ENCODE measurements at regions not wholly inside any gene's neighbourhood (a gene's known extent, or its start where the extent isn't known, plus 50 kb on each side); places are given as distances from the start of the nearest gene placed in this dataset.

DNA sequence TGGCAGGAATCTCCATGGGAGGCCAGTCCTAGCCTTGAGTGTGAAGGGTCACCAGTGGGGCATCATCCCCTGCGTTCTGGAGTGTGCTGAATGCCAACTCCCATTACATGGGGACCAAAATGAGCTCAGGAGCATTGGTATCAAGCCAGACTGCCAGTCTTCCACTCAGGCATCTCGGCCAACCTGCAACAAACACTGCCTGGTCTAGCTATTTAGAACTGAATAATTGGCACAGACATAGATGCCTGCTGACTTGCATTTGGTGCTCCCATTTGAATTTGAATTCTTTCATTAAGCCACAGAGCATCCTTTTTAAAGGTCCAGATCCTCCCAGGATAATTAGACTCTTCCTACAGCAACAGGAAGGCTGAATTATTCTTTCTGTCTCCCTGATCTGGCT, 116.6 kb upstream of the ABCA1 start:
- no peaks in the 10 kb centered on the region for H3K4me1 ChIP-seq
- H3K36me3 ChIP-seq: no peaks in the 10 kb centered on the region
- no peak overlapping the region for H3K4me3 ChIP-seq
- H3K9me3 ChIP-seq: no peaks in the 10 kb centered on the region
- H3K27me3 ChIP-seq: no peaks in the 10 kb centered on the region
- TF ChIP-seq Cebpa-rat (IDR thresholded peaks at IDR 0.05): no peak
- no peak overlapping the region for H3K9ac ChIP-seq
- no peak overlapping the region for H3K4me2 ChIP-seq
- no peaks in the 10 kb centered on the region for H4K20me1 ChIP-seq
- no peak overlapping the region for H3K27ac ChIP-seq

DNA sequence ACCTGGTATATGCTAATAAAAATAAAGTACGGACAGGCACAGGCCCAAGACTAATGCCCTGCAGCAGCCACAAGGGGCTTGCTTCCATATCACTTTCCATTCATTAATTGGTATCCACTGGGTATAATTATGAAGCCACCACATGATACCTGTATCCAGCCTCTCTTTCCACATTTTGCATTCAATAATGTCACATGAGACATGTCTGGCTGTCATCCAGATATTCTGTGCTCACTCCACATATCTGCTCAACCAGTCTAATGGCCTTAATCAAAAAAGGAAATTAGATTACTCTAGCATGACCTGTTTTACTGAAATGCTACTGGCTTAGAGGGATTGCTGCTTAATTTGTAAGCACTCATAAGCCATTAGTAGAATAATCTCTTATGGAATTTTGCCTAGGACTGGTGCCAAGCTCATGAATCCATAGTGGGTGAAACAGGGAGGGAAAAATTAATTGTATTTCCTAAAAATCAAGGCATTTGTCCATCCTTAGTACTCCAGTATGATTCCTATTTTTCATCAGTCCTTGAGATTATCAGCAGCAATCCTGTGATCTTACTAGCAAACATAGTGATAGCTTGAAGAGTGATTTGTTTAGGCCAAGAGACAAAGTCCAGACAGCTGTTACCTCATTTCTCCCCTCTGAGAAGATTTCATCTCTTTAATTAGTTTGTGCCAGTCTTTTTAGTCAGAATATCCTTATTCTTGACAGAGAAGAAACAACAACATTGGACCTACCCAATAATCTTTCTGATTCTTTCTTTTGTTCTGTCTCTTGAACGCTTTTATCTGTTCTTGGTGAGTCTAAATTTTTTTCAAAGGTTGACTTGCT, 119.2 kb upstream of the ABCA1 start:
- Histone ChIP-seq H3K9ac (no peak overlapping the region), H3K4me2 (no peak overlapping the region), H3K4me3 (no peak overlapping the region), H4K20me1 (no peaks in the 10 kb centered on the region), H3K36me3 (no peaks in the 10 kb centered on the region), H3K27me3 (no peaks in the 10 kb centered on the region), H3K27ac (no peak overlapping the region), H3K9me3 (no peaks in the 10 kb centered on the region), H3K4me1 (peaks cover 12% of the 10 kb centered on the region)
- no peak for TF ChIP-seq Cebpa-rat (IDR thresholded peaks at IDR 0.05)

DNA sequence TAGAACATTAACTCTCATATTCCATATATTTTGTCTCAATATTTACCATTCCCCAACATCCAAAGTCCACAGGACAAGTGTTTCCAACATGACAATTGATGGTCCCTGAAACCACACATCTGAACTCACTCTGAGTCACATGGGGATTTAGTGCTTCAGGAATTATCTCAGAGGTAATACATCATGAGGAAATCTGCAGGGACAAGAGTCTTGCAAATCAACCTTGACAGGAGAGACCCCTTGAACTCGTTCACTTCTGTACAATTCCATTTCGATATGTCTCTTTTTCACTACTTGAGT, 119.7 kb upstream of the ABCA1 start:
- H3K27ac ChIP-seq: no peak overlapping the region
- TF ChIP-seq Cebpa-rat (IDR thresholded peaks at IDR 0.05): no peak
- H3K4me3 ChIP-seq: no peak overlapping the region
- peaks cover 18% of the 10 kb centered on the region for H3K4me1 ChIP-seq
- no peak overlapping the region for H3K4me2 ChIP-seq
- H4K20me1 ChIP-seq: no peaks in the 10 kb centered on the region
- H3K27me3 ChIP-seq: no peaks in the 10 kb centered on the region
- H3K9ac ChIP-seq: no peak overlapping the region
- H3K36me3 ChIP-seq: no peaks in the 10 kb centered on the region
- H3K9me3 ChIP-seq: no peaks in the 10 kb centered on the region

DNA sequence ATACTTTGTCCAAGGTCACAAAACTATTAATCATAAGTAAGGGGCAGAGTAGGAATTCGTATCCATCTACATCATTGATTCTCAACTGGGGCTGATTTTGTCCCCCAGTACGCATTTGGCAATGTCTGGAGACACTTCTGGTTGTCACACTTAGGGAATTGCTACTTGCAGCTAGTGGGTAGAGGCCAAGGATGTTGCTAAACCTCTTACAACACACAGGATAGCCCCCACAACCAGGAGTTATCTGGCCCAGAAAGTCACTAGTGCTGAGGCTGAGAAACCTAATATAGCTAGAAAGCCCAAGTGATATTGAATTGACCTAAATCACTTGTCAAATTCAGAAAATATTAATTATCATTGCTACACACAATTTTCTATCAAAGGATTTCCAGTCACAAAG, 120.4 kb upstream of the ABCA1 start:
- no peaks in the 10 kb centered on the region for H3K36me3 ChIP-seq
- H3K27me3 ChIP-seq: no peaks in the 10 kb centered on the region
- no peak for TF ChIP-seq Cebpa-rat (IDR thresholded peaks at IDR 0.05)
- peaks cover 23% of the 10 kb centered on the region for H3K4me1 ChIP-seq
- no peak overlapping the region for H3K4me3 ChIP-seq
- no peak overlapping the region for H3K27ac ChIP-seq
- no peaks in the 10 kb centered on the region for H3K9me3 ChIP-seq
- H3K4me2 ChIP-seq: no peak overlapping the region
- no peaks in the 10 kb centered on the region for H4K20me1 ChIP-seq
- H3K9ac ChIP-seq: no peak overlapping the region

DNA sequence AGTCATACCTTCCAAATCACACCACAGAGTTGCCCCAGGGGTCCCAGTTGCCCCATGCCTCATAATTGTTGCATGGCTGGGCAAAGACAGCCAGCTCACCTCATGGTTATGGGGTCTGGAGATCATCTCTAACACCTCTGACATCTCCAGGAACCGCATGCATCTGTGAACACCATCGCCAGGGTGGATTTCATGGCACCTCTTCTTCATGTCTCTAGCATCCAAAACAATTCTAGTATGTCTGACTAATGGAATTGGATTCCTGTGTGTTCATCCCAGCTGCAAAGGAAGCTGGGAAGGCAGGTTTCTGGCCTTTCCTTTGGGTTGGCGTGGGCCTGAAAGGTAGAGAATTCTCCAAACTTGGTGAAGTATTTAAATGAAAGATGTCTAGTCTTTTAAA, 122.3 kb upstream of the ABCA1 start:
- no peak overlapping the region for H3K4me3 ChIP-seq
- H3K4me2 ChIP-seq: no peak overlapping the region
- peaks cover 23% of the 10 kb centered on the region for H3K4me1 ChIP-seq
- no peaks in the 10 kb centered on the region for H4K20me1 ChIP-seq
- H3K27me3 ChIP-seq: no peaks in the 10 kb centered on the region
- H3K9me3 ChIP-seq: 0 out of 2 replicates have a peak, but pooled peaks cover 4% of the 10 kb centered on the region
- H3K9ac ChIP-seq: no peak overlapping the region
- H3K36me3 ChIP-seq: no peaks in the 10 kb centered on the region
- TF ChIP-seq Cebpa-rat (IDR thresholded peaks at IDR 0.05): no peak
- no peak overlapping the region for H3K27ac ChIP-seq

DNA sequence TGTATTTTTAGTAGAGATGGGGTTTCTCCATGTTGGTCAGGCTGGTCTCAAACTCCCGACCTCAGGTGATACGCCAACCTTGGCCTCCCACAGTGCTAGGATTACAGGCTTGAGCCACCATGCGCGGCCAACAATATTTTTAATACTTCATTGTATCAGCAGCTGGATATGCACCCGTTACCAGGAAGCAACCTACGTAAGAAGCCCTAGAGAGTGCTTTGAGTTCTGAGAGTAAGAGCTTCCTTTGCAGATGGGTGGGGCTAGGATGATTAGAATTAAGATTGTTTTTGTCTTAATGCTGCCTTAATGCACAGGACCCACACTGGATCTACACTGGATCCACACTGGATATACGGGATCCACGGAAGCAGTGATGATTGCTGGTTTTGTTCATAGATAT, 123.9 kb upstream of the ABCA1 start:
- Histone ChIP-seq H3K4me3 (no peak overlapping the region), H3K9me3 (0 out of 2 replicates have a peak, but pooled peaks cover 4% of the 10 kb centered on the region), H3K27me3 (no peaks in the 10 kb centered on the region), H3K4me2 (peak overlapping the region; percentile 81), H4K20me1 (no peaks in the 10 kb centered on the region), H3K9ac (no peak overlapping the region), H3K36me3 (no peaks in the 10 kb centered on the region), H3K27ac (peak overlapping the region; percentile 56; the same call in 1 of the 2 replicates), H3K4me1 (peaks cover 23% of the 10 kb centered on the region)
- TF ChIP-seq Cebpa-rat (IDR thresholded peaks at IDR 0.05): no peak

DNA sequence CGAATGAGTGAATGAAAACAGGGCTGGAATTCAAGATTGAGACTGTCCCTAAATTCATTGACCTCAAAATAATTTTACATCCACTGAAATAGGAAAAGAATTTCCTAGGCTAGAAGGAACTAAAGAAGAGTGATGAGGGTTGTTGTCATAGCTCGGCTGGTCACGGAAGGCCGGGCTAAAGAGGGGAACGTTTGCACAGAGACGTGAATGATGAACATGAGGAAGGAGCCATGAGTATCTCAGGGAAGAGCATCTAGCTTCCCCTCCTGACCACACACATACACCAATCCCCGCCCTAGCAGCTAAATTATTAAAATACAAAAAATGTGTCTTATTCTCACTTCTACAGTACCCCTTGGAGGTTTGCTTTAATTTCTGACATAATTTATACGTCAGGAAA, 124.4 kb upstream of the ABCA1 start:
- peak overlapping the region; percentile 56; the same call in 1 of the 2 replicates for H3K27ac ChIP-seq
- no peak overlapping the region for H3K9ac ChIP-seq
- H3K36me3 ChIP-seq: no peaks in the 10 kb centered on the region
- H3K4me2 ChIP-seq: peak overlapping the region; percentile 81
- H3K9me3 ChIP-seq: 0 out of 2 replicates have a peak, but pooled peaks cover 4% of the 10 kb centered on the region
- no peak for TF ChIP-seq Cebpa-rat (IDR thresholded peaks at IDR 0.05)
- H4K20me1 ChIP-seq: no peaks in the 10 kb centered on the region
- no peak overlapping the region for H3K4me3 ChIP-seq
- H3K4me1 ChIP-seq: peaks cover 23% of the 10 kb centered on the region
- no peaks in the 10 kb centered on the region for H3K27me3 ChIP-seq

DNA sequence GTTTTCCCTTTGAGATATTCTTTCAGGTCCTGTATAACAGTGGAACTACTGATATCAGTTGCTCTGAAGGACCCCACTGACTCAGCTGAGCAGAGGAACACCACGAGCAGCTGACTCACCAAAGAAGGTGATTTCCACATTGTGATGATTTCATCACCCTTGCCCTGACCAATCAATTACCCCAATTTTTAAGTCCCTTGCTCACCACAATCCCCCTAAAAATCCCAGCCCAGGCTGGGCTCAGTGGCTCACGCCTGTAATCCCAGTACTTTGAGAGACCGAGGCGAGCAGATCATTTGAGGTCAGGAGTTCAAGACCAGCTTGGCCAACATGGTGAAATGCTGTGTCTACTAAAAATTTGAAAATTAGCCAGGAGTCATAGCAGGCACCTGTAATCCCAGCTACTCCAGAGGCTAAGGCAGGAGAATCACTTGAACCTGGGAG, 125.3 kb upstream of the ABCA1 start:
- H3K27ac ChIP-seq: 0 out of 2 replicates have a peak overlapping the region, but pooled peaks have one; percentile 56
- no peaks in the 10 kb centered on the region for H4K20me1 ChIP-seq
- TF ChIP-seq Cebpa-rat (IDR thresholded peaks at IDR 0.05): no peak
- H3K9ac ChIP-seq: no peak overlapping the region
- H3K4me2 ChIP-seq: no peak overlapping the region
- H3K27me3 ChIP-seq: no peaks in the 10 kb centered on the region
- H3K4me3 ChIP-seq: no peak overlapping the region
- 0 out of 2 replicates have a peak, but pooled peaks cover 4% of the 10 kb centered on the region for H3K9me3 ChIP-seq
- H3K36me3 ChIP-seq: no peaks in the 10 kb centered on the region
- H3K4me1 ChIP-seq: peaks cover 23% of the 10 kb centered on the region

DNA sequence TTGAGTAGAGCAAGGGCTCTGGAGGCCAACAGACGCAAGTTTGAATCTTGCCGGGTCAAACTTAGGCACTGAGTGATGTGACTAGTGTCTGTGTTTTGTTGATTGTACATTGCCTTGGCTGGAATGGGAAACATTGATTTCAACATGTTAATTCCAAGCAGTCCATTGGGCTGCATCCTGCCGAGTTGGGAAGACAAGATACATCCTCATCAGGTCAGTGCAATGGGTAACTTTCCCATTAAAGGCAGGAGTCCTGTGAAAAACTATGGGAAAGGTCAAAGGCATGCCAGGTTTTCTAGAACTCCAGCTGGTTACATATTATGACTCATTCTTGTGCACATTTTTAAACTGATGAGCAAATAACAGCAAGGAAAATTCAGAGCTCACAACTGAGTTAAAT, 126.5 kb upstream of the ABCA1 start:
- H3K27ac ChIP-seq: no peak overlapping the region
- peaks cover 23% of the 10 kb centered on the region for H3K4me1 ChIP-seq
- H4K20me1 ChIP-seq: no peaks in the 10 kb centered on the region
- H3K4me3 ChIP-seq: no peak overlapping the region
- no peak overlapping the region for H3K4me2 ChIP-seq
- H3K9me3 ChIP-seq: 0 out of 2 replicates have a peak, but pooled peaks cover 4% of the 10 kb centered on the region
- no peak overlapping the region for H3K9ac ChIP-seq
- H3K27me3 ChIP-seq: no peaks in the 10 kb centered on the region
- H3K36me3 ChIP-seq: no peaks in the 10 kb centered on the region
- TF ChIP-seq Cebpa-rat (IDR thresholded peaks at IDR 0.05): no peak

DNA sequence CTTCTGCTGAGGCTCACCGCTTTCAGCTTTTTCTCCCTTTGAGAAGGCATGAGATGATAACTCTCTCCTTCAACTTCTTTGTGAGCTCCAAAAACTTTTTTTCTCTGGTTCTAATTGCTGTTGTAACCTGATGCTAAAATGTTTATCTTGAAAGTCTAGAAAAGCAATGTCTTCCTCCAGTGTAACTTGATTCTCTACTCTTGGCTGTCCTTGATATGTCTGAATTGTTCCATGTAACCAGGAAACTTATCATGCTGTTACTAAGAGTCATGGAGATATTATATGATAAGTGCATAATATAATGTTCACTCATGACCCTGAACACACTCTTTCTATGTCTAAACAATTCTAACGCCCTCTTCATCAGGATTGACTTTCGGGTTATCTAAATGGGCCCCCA, 128.0 kb upstream of the ABCA1 start:
- TF ChIP-seq Cebpa-rat (IDR thresholded peaks at IDR 0.05): no peak
- H4K20me1 ChIP-seq: no peaks in the 10 kb centered on the region
- H3K4me1 ChIP-seq: peaks cover 34% of the 10 kb centered on the region
- H3K9me3 ChIP-seq: 0 out of 2 replicates have a peak, but pooled peaks cover 4% of the 10 kb centered on the region
- H3K36me3 ChIP-seq: no peaks in the 10 kb centered on the region
- H3K4me3 ChIP-seq: no peak overlapping the region
- no peak overlapping the region for H3K9ac ChIP-seq
- H3K27ac ChIP-seq: no peak overlapping the region
- H3K27me3 ChIP-seq: no peaks in the 10 kb centered on the region
- no peak overlapping the region for H3K4me2 ChIP-seq
